ENCODE measurements at regions not wholly inside any gene's neighbourhood (a gene's known extent, or its start where the extent isn't known, plus 50 kb on each side); places are given as distances from the start of the nearest gene placed in this dataset.

DNA sequence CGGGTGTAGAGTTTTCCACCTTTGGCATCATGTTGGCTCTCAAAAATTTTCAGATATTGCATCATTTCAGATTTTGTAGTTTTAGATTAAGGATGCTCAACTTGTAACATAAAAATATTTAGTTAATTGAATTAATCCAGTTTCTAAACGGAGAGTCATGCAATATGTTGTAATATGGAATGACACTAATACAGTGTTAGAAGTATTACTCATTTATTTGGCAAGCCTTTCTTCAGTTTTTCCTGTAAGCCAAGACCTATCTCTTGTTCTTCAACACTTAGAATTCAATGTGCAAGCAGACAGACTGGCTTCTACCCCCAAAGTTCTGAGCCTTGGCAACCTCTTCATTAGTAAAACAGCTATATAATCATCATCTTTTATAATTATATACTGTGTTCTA, 985.0 kb upstream of the GOT2 start:
- no peak for DNase-seq (ENCODE audit: low spot score)

DNA sequence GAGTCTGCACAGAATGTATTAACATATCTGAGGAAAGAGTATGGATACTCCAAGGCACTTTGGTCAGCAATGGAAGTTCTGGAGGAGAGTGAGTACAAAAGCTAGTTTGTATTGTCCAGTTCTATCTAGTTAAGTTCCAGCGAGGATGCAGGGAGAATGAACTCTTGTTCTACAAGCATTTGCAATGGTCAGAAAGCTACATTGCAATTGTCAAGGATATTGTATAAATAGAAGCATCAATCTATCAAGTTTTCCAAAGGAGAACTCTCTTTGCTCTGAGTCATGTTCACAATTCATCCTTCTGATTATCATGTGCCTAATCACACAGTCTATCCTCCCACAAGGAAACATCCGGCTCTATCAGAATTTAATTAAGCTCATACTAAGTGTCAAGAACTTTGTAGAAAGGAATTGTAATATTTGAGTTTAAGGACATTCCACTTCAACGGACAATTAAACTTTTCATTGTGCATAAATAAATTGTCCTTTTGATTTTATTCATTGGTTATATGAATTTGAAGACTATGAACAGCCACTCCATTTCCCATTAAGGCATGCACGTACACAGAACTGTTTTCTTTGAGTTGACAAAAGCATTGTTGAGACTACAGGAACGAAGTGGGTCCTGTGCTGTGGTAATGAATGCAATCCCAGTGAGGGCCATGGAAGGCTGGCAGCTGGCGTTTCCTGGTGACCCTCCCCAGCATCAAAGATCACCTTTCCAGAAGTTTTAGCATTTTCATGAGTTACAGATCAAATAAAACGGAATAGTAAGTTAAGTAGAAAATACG, 973.5 kb upstream of the GOT2 start:
- no peak for DNase-seq (ENCODE audit: low spot score)

DNA sequence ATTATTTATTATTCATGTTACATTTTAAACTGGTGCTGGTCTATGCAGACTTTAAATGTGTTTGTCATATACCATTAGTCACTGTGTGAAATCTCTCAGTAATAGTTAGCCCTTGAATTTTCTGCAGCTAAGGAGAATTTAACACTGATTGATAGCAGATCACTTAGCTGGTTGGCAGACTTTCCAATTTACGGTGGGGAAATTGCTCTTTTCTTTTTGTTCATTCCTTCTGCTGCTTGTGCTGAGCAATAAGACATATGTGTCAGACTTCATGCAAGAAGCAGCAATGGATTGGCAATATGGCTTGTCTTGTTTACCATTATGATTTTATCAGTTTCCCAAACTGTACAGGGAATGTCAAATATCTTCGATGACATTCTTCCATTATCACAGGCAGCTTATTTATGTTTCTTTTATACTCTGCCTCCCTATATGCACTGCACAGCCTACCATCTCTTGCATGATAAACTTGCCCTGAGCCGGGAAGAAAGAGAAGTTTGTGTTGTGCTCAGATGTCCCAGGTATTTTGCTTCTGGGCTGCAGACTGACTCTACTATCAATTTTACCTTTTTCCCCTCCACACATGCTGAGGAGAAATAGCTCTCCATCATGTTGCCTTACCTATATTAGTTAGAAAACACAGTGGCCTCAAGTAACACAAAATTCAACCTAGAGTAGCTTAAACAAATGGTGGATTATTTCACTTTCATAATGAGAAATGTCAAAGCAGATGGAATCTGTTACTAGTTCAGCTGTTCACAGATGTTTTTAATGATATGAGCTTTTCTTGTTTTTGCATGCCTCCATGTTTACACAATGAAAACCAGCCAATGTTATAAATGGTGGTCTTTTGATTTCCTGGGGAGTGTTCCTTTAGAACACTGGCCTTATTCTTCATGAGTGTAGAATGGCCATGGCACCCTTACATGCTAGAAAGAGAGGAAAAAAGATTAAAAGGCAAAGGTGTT, 968.1 kb upstream of the GOT2 start:
- DNase-seq (ENCODE audit: low spot score): no peak

DNA sequence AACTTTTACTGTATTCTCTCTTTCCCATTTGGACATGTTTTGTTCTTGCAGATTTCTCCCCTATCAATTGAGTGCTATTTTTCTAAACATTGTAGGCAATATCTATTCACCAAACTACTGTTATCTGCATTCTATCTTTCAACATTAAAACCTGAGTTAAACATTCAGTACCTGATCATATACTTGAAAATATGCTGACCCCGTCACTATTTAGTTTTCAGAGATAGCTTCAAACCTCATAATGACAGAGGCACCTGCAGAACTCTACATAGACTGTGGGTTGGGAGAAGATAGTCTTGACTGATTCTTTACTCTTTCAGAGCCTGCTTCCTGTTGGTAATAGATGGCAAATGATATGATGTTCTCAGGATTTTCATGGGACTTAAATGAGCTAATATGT, 965.7 kb upstream of the GOT2 start:
- no peak for DNase-seq (ENCODE audit: low spot score)

DNA sequence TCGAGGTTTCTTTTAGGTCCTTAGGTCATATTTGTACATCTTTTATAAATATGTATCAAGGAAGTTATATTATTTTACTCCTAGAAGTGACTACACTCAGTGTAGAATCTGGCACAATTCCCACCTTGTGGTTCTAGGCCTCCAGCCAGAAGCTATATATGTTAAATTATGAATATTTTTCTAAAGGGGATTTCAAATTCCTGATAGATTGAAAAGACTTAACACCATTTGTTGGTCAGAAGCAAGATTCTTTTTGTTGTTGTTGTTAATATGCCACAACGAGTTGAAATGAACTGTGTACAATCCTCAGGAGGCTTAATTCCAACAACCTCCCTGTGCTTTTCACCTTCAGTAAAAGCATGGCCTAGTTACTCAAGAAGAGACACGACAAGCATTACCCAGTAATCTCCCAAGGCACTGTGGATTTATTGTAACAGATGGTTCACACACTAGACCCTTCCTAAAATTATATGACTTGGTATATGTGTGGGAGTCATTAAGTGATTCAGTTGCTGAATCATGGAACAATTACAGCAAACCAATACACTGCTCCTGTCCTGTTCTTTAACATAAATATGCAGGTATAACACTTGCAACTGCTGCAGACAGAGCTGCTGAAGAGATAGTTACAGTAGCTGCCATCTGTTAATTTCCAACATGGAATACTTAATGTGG, 964.4 kb upstream of the GOT2 start:
- DNase-seq (ENCODE audit: low spot score): no peak

DNA sequence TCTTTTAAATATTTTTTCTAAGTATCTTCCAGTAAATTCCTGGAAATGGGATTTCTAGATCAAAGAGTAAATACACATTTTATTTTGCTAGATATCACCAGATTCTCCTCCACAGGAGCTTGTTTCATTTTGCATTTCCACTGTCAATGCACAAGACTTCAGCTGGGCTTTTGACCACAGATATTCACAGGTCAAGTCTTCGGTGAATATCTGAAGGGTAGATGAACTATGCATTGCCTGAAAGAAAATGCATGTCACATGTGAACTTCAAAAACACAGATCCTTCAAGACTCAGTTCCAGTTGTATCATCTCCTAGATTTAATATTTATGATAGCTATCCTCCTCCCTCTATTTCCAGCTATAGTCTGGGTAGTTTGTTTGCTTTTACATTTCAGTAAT, 963.6 kb upstream of the GOT2 start:
- no peak for DNase-seq (ENCODE audit: low spot score)

DNA sequence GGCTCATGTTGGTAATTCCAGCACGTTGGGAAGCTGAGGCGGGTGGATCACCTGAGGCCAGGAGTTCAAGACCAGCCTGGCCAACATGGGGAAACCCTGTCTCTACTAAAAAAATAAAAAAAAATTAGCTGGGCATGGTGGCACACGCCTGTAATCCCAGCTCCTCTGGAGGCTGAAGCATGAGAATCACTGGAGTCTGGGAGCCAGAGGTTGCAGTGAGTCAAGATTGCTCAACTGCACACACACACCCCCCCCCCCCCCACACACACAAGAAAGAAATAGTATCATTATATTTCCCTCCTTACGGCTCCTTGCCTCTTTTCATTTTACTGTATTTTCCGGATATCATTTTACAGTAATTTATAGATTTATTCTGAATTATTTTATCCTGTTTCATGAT, 963.1 kb upstream of the GOT2 start:
- no peak for DNase-seq (ENCODE audit: low spot score)

DNA sequence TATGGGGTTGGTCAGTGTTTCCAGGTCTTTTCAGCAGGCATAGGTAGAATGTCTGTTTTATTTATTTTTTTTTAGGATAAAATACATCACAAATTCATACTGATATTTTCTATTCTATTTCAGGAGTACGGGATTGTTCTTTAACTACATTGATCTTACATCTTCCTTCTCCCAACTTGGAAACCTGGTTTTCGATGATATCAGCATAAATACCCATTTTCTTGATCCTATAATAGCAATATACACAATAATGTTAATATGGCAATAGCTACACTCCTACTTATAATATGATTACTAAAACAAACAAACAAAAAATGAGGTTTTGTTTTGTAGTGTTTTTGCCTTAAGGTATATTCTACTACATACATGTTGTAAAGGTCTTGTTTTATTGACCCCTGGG, 962.4 kb upstream of the GOT2 start:
- no peak for DNase-seq (ENCODE audit: low spot score)

DNA sequence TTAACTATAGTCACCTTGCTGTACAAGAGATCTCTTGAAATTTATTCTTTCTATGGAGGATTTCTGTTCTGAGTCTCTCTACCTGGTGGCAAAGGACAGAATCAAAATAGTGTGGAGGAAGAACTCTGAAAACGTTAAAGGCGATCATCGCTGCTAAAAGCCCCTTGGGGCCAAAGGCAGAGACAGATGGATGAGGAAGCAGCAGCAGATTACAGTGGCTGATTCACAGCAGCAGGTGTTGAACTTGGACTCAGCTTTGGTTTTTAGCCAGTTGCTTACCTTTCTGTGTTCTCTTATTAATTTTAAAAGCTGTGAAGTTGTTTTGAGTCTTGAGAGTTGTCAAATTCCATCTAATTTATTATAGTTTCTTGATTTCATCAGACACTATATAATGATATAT, 956.1 kb upstream of the GOT2 start:
- DNase-seq (ENCODE audit: low spot score): no peak

DNA sequence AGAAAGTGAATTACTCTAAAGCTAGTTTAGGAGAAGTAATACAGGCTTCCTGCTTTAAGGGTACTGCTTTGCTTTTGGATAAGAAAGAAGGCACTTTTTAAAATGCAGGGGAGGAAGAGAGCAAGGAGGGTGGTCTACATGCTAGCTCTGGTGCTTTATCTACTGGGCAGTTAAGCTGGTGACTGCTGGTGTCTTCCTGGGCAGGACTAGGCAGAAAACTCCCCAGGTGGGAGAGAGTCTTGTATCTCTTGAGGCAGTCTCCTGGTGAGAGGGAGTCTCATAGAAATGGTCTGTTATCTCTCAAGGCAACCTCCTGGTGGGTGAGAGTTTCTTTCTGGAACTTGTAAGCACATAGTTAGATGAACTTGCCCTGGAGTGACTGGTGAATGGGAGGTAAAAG, 953.9 kb upstream of the GOT2 start:
- DNase-seq (ENCODE audit: low spot score): no peak

DNA sequence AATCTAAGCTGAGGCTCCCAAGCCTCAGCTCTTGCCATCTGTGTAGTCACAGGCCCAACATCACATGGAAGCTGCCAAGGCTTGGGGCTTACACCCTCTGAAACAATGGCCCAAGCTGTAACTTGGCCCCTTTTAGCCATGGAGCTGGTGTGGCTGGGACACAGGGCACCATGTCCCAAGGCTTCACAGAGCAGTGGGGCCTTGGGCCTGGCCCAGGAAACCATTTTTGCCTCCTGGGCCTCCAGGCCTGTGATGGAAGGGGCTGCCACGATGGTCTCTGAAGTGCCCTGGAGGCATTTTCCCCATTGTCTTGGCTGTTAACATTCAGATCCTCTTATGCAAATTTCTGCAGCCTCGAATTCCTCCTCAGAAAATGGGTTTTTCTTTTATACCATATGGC, 952.3 kb upstream of the GOT2 start:
- no peak for DNase-seq (ENCODE audit: low spot score)

DNA sequence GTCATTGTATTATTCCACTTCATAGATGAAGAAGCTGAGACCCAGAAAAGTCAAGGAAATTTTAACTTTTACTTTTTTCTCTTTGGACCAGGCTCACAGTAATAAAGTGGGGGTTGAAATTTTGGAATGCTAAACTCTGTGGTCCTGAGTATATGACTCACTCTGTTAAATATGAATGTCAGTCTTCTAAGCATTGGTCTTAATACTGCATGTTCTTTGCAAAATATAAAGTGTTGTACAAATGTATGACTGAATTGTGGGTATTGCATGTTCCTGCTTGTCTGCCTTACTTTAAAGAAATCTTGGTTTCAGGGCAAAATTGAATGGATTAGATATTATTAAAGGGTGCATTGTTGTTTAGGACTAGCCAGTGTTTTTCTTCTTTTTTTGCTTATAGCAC, 950.8 kb upstream of the GOT2 start:
- no peak for DNase-seq (ENCODE audit: low spot score)

DNA sequence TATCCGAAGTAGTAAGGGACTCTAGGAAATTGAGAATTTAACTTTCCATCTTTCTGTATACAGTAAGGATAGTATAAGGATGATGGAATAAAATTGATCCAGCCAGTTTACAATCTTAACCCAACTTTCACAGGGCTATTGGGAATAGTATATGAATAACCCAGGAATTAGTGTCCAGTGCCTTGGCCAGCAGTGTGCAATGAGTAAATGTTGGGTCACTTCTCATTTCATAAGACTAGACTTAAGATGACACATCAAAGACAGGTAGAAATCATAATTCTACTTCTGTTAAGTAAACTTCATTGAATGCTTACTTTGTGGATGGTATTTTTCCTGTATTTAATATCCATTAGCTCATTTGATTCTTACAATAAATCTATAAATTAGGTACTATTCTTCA, 949.6 kb upstream of the GOT2 start:
- DNase-seq (ENCODE audit: low spot score): no peak

DNA sequence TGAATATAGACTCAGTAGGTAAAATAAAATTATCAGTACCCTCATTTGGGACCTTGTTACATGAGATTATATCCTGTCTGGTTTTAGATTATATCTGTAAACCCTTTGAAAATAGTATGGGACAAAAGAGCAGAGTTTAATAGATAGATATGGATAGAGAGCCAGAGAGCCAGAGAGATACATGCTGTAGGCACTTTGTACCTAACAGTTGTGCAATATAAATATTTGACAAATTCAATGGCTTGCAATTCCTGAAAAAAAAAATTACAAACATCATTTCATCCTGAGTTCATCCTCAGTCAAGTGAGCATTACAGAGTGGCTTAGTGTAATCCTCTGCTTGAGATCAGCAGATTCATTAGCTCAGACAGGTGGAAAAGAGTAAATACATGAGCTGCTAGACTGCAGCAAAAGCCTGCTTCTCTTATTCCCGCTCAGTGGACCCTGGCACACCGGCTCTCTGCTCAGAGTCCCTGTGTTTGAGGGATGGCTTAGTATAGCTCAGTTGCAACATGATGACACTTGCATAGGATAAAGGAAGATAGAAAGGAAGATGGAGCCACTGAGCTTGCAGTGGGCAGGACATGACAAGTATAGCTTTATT, 931.6 kb upstream of the GOT2 start:
- no peak for DNase-seq (ENCODE audit: low spot score)

DNA sequence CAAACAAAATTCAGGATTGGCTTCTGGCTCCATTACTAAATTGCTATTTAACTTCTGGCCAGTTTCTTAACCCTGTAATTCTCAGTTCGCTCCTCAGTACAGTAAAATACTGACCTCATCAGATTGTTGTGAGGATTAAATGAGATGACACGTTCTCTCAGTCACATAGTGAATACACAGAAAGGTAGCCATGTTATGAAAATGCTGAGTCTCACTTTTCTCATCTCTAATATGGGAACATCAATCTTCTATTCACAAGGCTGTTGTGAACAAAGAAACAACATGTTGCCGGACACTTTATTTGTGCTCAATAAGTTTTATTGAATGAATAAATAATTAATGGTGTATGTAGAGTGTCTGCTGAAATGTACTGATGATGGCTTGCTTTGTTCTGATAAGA, 924.5 kb upstream of the GOT2 start:
- no peak for DNase-seq (ENCODE audit: low spot score)

DNA sequence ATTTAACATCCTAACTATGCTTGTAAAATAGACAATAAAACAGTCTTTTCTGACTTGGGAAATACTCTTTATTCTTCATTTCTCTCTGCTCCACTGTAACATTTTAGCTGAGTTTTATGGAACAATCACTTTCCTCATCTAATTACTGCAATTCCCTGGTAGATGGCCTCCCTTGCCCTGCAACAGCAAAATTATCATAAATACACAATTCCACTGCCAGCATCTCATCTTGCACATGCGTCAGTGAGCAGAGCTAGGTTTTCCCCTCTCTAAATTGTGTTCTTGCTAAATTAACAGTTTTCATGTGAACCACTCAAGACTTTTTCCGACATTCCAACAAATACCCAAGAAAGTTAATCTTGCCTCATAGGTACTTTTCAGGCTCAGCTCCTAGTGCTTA, 920.9 kb upstream of the GOT2 start:
- no peak for DNase-seq (ENCODE audit: low spot score)

DNA sequence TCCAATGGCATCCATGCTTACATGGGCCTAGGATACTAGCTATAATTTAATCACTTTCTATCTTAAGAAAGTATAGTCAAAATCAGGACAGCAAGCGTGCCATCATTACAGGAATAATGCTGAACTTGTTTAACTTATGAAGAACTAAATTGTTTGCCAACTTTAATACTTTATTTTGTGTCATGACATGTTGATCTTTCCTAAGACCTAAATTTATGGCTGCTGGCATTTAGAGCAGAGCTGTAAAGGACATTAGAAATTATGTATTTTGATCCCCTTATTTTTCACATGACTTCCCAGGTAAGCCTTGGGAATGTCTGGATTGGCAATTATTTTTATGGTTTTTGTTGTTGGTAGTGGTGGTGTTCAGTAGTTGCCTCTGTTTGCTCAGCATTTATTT, 920.3 kb upstream of the GOT2 start:
- DNase-seq (ENCODE audit: low spot score): no peak

DNA sequence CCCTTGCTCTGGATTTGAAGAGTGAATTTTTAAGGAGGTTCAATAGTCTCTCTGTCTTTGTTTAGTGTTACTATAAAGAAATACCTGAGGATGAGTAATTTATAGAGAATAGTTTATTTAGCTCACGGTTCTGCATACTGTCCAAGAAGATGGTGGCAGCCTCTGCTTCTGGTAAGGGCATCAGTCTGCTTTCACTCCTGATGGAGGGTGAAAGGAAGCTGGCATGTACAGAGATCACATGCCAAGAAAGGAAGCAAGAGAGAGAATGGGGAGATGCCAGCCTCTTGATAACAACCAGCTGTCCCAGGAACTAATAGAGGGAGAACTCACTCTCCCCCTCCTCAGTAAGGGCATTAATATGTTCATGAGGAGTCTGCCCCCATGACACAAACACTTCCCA, 917.5 kb upstream of the GOT2 start:
- DNase-seq (ENCODE audit: low spot score): no peak

DNA sequence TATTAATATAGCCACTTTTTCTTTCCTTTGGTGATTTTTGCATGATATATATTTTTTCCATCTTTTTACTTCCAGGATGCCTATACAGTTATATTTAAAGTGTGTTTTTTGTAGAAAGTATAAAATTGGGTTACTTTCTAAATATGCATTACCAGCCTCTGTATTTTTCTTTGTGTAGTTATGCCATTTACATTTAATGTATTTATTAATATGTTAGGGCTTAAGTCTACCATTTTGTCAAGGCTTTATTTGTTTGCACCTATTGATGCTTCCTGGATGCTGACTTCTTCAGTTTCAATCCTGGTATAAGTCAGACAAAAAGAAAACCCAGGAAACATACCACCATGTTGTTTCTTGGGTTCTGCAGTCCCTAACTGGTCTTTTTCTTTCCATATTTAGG, 911.1 kb upstream of the GOT2 start:
- no peak for DNase-seq (ENCODE audit: low spot score)

DNA sequence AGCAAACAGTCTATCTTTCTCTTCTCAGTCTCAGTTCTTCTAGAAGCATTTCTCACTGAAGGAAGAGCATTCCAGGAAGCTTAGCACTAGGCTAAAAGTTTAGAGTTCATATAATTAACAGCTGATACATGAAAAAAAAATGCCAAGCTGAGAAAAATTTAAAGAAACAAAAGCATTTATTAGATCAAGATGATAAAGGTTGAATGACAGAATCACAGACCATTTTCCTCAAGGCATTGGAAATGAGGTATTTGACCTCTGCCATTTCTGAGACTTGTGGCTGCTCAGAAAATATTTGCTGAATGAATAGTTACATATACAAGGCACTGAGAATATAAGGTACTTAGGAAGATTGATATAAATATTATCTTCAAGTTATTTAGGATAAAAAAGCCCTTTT, 901.6 kb upstream of the GOT2 start:
- DNase-seq (ENCODE audit: low spot score): no peak

DNA sequence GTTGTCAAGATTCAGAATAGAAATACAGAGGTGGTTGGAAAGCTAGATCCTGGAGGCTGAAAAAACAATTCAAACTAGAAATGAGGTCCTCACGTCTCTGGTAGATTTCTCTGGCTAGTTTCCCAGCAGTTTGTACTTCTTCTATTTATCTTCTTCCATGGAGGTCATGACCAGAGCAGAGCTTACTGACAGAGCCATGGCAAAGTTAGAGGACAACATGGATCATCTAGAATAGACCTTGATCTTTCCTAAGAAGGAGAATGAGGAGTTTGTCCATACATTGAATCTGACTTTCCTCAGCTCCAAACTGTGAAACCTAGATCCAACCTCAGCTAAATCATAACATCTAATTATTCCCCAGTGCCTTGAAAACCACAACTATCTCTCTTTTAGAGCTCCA, 900.8 kb upstream of the GOT2 start:
- no peak for DNase-seq (ENCODE audit: low spot score)

DNA sequence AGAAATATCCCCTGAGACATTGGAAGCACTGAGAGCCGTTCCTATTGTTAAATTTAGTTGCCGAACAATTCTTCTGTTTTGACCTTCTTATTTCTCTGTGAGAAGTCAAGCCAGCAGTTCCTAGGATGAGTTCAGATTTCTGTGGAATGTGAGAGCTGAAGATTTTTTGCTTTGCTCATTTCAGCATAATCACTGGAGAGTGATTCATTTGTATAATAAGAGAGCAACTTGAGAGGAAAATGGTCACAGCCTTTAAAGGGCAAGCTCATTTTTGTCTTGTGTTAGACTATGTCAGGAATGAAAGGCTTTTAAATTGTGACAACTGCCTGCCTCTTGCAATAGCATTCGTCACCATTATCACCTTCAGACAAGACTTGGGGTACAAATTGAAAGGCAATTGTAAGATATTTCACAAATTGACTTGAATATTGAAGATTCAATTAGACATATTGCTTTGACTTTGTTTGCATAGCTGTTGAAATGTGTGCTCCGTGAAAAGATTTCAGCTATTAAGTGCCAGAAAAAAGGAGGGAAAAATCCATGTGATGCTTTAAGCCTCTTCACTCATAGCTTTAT, 900.0 kb upstream of the GOT2 start:
- no peak for DNase-seq (ENCODE audit: low spot score)
